Stimulated activated CD4-positive, alpha-beta T cell treated with anti-CD3 and anti-CD28 coated beads, TNF-alpha, amount 100 ng/mL, for 24 hours (primary cell): ENCODE measurements at regions not wholly inside any gene's neighbourhood (a gene's known extent, or its start where the extent isn't known, plus 50 kb on each side); places are given as distances from the start of the nearest gene placed in this dataset.

Experiments used
- DNase-seq, 3 experiments: peaks; one replicate each; pipeline ENCODE4 v3.0.0-alpha.2; 2020; ENCODE audit warnings: low read depth in 3 of 3

DNA sequence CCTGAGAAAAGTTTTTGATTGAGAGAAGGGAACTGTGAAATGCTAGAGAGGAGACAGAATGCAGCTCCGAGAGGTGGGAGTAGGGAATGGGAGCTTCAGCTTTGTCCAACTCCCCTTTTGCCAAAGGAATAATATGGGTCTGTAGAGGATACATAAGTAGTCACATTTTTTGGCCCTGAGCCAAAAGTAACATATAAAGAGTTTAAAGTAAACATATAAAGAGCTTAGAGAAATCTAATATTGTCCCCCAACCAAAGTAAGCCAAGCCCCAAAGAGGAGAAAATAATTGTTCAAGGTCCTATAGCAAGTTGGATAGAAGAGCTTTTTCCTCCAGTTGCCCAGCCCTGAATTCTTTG is 215.1 kb downstream of the TMEM114 start:
- DNase-seq: no peak

DNA sequence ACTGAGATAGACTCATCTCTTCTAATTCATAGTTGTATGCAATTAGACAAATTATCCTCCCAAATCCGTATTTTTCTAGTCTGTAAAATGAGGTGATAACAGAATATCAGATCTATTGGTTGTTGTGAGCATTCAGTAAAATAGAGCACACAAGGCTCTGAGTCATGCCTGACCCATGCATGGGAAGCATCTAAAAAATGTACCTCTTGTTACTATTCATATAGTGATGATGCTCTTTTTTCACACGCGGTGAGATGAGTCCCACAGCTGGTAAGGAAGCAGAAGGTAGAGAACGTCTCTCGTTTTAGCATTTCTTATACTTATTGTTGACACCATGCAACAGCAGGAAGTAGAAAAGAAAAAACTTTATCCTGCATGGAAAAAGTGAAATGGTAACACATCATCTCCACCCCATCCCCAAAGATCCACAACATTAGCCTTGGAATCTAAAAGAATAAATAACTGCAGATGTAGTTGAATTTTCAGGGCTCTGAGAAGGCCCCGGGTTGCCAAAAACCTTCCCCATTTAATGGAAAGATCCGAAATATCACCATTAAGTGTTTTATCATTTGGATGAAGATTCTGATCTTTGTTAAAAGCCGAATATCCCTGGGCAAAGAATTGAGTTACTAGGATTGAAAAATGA is 215.6 kb downstream of the TMEM114 start:
- no peak for DNase-seq

GRCh38 chr16:8373676-8374431 is 216.5 kb downstream of the TMEM114 start:
- no peak for DNase-seq

GRCh38 chr16:8372141-8372540 is 218.2 kb downstream of the TMEM114 start:
- DNase-seq: no peak

- DNase-seq: no peak
These were observed 219.7 kb downstream of the TMEM114 start for GRCh38 chr16:8370374-8371270.

- DNase-seq: no peak
These were observed 231.4 kb downstream of the TMEM114 start for GRCh38 chr16:8358937-8359336.

DNA sequence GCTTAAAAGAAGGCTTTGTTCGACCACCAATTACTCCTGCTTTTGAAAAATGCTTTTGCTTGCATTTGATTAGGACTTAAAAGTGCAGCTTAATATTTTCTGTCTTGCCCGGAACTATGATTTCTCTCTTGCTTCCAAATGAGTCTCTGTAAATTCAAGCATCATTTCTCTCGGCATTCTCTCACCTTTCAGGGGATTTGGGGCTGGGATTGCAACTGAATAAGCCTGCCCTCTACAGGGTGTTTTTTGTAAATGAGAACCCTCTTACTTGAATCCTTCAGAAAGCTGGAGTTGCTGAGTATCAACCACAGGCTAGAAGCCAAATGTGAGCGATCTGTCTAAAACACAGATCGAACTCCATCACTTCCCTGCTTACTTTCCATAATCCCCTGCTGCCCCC is 234.6 kb downstream of the TMEM114 start:
- no peak for DNase-seq

DNA sequence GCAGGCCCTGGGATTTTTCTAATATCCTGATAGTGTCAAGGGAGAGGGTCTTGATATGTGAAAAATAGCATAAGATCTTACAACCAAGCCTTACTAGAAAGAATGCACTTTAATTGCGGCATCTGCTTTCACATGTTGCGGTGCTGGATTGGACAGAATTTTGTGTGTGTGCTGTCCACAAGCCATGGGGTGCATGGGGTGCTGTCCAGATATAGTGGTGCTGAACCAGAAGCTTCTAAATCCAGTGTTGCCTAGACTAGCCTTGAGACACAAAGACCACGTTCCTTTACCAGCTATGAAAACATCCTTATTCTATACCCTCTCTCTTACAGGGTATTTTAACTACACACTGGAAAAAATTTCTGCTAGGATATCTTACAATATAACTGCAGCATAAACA is 244.0 kb downstream of the TMEM114 start:
- DNase-seq: no peak

DNA sequence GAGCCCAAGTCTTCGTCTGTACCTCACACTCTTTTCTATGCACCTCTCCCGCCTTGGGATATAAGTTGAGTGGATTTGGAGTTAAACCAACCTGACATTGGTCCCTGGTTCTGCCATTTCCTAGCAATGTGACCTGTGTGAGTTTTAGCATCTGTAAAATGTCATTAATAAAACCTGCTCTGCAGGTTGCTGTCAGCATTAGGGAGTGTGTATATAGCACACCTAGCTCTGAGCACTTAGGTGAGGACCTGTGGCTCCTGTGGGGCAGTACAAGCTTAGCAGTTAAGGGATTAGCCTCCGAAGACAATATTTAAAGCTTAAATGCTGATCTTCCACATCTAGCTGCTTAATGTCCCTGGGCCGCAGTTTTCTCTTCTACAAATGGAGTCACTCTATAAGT is 248.0 kb downstream of the TMEM114 start:
- DNase-seq: no peak

DNA sequence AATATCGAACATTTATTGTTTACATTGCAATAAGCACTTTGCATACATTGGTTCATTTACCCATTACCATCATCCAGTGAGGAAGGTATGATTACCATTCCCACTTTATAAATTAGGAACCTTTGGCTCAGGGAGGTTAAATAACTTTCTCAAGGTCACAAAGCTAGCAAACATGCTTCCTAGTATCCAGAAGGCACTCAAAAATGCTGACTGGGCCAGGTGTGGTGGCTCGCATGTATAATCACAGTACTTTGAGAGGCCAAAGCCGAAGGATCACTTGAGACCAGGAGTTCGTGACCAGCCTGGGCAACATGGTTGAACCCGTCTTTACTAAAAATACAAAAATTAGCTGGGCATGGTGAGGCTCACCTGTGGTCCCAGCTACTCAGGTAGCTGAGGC is 259.6 kb downstream of the TMEM114 start:
- no peak for DNase-seq

- DNase-seq: no peak
These were observed 264.1 kb downstream of the TMEM114 start for GRCh38 chr16:8326232-8326631.

DNA sequence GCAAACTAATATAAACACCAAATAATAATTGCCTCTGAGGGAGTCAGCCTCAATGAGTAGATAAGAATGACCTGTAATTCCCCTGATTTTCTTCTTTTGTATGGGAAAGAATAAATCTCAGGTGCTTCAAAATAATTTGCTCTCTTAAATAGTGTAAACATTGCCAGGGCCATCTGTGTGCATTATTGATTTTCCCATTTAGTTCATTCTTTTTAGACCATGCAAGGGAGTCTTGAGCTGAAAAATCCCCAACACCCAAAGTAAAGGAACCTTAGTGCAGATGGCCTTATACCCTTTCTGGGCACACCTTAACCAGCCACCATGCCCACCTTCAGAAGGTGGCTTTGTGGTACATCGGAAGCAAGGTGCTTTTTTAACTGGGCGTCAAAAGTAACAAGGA is 267.2 kb downstream of the TMEM114 start:
- no peak for DNase-seq

DNA sequence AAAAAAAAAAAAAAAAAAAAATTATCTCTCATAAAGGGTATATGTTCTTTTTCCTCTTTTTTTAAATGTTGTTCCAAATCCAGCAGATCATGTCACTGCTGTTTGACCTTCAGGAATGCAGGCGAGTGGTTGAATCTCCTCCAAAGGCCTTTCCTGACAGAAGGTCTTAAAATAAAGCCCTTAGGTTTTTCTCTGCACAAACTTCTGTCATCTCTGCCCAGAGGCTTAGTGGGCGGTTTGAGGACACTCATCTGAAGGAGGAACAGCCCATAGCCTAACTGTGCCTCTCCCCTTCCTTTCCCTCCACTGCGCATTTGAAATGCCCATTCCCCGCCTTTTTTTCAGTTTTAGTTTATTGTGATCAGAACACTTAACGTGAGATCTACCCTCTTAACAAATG is 270.2 kb downstream of the TMEM114 start:
- DNase-seq: no peak

DNA sequence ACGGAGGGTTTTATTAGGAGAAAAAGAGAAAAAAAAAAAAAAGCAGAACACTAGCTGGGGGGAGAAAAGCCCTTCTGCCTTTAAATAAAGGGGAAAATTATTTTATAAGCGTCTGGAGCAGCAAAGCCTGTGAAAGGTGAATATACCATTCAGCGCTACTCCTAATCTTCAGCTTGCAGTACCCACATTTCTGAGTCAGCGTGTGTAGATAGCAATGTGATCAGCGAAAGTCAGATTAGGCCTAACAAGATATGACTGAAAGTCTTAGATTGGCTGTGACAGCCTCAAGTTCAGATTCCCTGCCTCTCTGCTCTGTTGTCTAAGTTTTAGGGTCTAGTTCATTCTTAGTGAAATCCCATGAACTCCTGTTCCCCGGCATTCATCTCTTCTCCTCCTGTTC is 279.5 kb downstream of the TMEM114 start:
- no peak for DNase-seq

DNA sequence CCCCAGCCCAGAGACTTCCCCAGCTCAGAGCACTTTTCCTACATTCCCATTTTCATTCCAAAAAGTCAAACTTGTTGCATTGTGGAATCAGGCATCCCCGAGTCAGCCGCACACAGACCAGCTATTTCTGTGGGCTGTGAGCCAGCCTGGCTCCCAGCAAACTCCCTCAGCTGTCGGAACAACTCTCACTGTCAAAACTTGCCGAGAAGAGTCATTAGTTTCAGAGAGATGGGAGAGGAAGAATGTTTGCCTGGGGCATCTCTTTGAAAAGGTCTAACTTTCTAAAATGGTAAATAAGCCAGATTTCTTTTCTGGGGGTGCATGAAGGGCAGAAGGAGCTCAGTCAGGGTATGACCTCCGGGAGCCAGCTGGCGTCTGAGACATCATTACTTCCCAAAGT is 280.0 kb downstream of the TMEM114 start:
- no peak for DNase-seq

GRCh38 chr16:8305201-8305600 is 285.1 kb downstream of the TMEM114 start:
- DNase-seq: no peak

- no peak for DNase-seq
These were observed 290.7 kb downstream of the TMEM114 start for GRCh38 chr16:8299635-8300034.

- DNase-seq: no peak
These were observed 294.6 kb downstream of the TMEM114 start for GRCh38 chr16:8295513-8296237.

GRCh38 chr16:8293413-8293812 is 296.9 kb downstream of the TMEM114 start:
- DNase-seq: no peak

GRCh38 chr16:8292271-8292670 is 298.0 kb downstream of the TMEM114 start:
- DNase-seq: no peak

GRCh38 chr16:8286348-8286747 is 304.0 kb downstream of the TMEM114 start:
- no peak for DNase-seq

GRCh38 chr16:8283195-8283594 is 307.1 kb downstream of the TMEM114 start:
- no peak for DNase-seq
